ENCODE measurements at regions not wholly inside any gene's neighbourhood (a gene's known extent, or its start where the extent isn't known, plus 50 kb on each side); places are given as distances from the start of the nearest gene placed in this dataset.
A peak's percentile ranks its signal among the peaks of the same experiment; 100 is the strongest.
"Not testable (repeated sequence)": the region's sequence is repeated elsewhere in the genome, so short reads cannot be mapped to it uniquely, and the experiment has no call there.

GRCh38 chr10:125605167-125605566 lies 77.8 kb downstream of the TEX36 start:
- no peak for TF ChIP-seq CTCF (conservative IDR thresholded peaks at IDR 0.05)
- no peak overlapping the region for H3K27ac ChIP-seq

- H3K27ac ChIP-seq, result no peak overlapping the region
- TF ChIP-seq CTCF (conservative IDR thresholded peaks at IDR 0.05), result no peak
Measured at GRCh38 chr10:125602825-125603224, 80.1 kb downstream of the TEX36 start.

GRCh38 chr10:125599194-125599593 lies 83.8 kb downstream of the TEX36 start:
- no peak for TF ChIP-seq CTCF (conservative IDR thresholded peaks at IDR 0.05)
- no peak overlapping the region for H3K27ac ChIP-seq

GRCh38 chr10:125595911-125596310 lies 87.1 kb downstream of the TEX36 start:
- H3K27ac ChIP-seq, result no peak overlapping the region
- TF ChIP-seq CTCF (conservative IDR thresholded peaks at IDR 0.05), result no peak

GRCh38 chr10:125593644-125594043 lies 89.3 kb downstream of the TEX36 start:
- H3K27ac ChIP-seq, result no peak overlapping the region
- TF ChIP-seq CTCF (conservative IDR thresholded peaks at IDR 0.05), result no peak

GRCh38 chr10:125592897-125593296 lies 90.1 kb downstream of the TEX36 start:
- peak overlapping the region; percentile 90 for H3K27ac ChIP-seq
- no peak for TF ChIP-seq CTCF (conservative IDR thresholded peaks at IDR 0.05)

GRCh38 chr10:125591886-125592285 lies 91.1 kb downstream of the TEX36 start:
- peak overlapping the region; percentile 90 for H3K27ac ChIP-seq
- TF ChIP-seq CTCF (conservative IDR thresholded peaks at IDR 0.05), result no peak

- H3K27ac ChIP-seq, result not testable (repeated sequence)
Measured at GRCh38 chr10:125588738-125589137, 94.2 kb downstream of the TEX36 start.

Data from VCaP (cell line).